H9 (cell line): ENCODE measurements at regions not wholly inside any gene's neighbourhood (a gene's known extent, or its start where the extent isn't known, plus 50 kb on each side); places are given as distances from the start of the nearest gene placed in this dataset.

Experiments
- DNase-seq: peaks from one replicate; pipeline ENCODE4 v3.0.0-alpha.2; 2017
- H2AFZ ChIP-seq: one replicate; pipeline ENCODE4 v1.6.1; 2013; ENCODE audit warnings: mild to moderate bottlenecking, low read length, control low read depth, moderate library complexity
- H2AK5ac ChIP-seq: 2 replicates; pipeline ENCODE4 v1.6.1; 2013; ENCODE audit warnings: low read length, control low read depth, mixed read lengths; ENCODE audit not compliant: insufficient read length
- H2BK120ac ChIP-seq: one replicate; pipeline ENCODE4 v1.6.1; 2013; ENCODE audit warnings: low read depth, mild to moderate bottlenecking, low read length, control low read depth, inconsistent platforms; ENCODE audit not compliant: poor library complexity, severe bottlenecking
- H2BK12ac ChIP-seq: 2 replicates; pipeline ENCODE4 v1.6.1; 2013; ENCODE audit warnings: low read length, control low read depth, mixed read lengths, low read depth; ENCODE audit not compliant: insufficient read length
- H2BK15ac ChIP-seq: 2 replicates; pipeline ENCODE4 v1.6.1; 2013; ENCODE audit warnings: low read depth, low read length, control low read depth
- H2BK20ac ChIP-seq: one replicate; pipeline ENCODE4 v1.6.1; 2013; ENCODE audit warnings: low read depth, mild to moderate bottlenecking, low read length, control low read depth, inconsistent platforms; ENCODE audit not compliant: poor library complexity, severe bottlenecking
- H2BK5ac ChIP-seq: 2 replicates; pipeline ENCODE4 v1.6.1; 2013; ENCODE audit warnings: low read length, control low read depth, mixed read lengths; ENCODE audit not compliant: insufficient read length
- H3K14ac ChIP-seq: 2 replicates; pipeline ENCODE4 v1.6.1; 2013; ENCODE audit warnings: low read length, control low read depth; ENCODE audit not compliant: insufficient read depth
- H3K18ac ChIP-seq: 2 replicates; pipeline ENCODE4 v1.6.1; 2013; ENCODE audit warnings: low read depth, mild to moderate bottlenecking, mixed read lengths, low read length, control low read depth; ENCODE audit not compliant: insufficient read length
- H3K23ac ChIP-seq: 2 replicates; pipeline ENCODE4 v1.6.1; 2013; ENCODE audit warnings: low read length, control low read depth, mixed read lengths, low read depth; ENCODE audit not compliant: insufficient read length
- H3K23me2 ChIP-seq: 2 replicates; pipeline ENCODE4 v1.6.1; 2013; ENCODE audit warnings: low read depth, mild to moderate bottlenecking, mixed read lengths, low read length, control low read depth; ENCODE audit not compliant: insufficient read length, poor library complexity, severe bottlenecking
- H3K27ac ChIP-seq: 2 replicates; pipeline ENCODE4 v1.5.1; 2013; ENCODE audit warnings: low read length, control low read depth, mixed read lengths, low read depth; ENCODE audit not compliant: insufficient read length
- H3K27me3 ChIP-seq: 2 replicates; pipeline ENCODE4 v1.6.1; 2013; ENCODE audit warnings: low read length, control low read depth, inconsistent platforms; ENCODE audit not compliant: insufficient read depth
- H3K4ac ChIP-seq: 2 replicates; pipeline ENCODE4 v1.6.1; 2013; ENCODE audit warnings: low read depth, mild to moderate bottlenecking, control low read depth, inconsistent platforms, low read length, moderate library complexity
- H3K4me1 ChIP-seq: 2 replicates; pipeline ENCODE4 v1.6.1; 2013; ENCODE audit warnings: low read length, control low read depth, inconsistent platforms; ENCODE audit not compliant: insufficient read depth
- H3K4me2 ChIP-seq: 2 replicates; pipeline ENCODE4 v1.6.1; 2013; ENCODE audit warnings: low read length, control low read depth, mixed read lengths; ENCODE audit not compliant: insufficient read length, insufficient read depth
- H3K56ac ChIP-seq: 2 replicates; pipeline ENCODE4 v1.6.1; 2013; ENCODE audit warnings: low read depth, mild to moderate bottlenecking, mixed read lengths, low read length, control low read depth; ENCODE audit not compliant: insufficient read length
- H3K79me1 ChIP-seq: 2 replicates; pipeline ENCODE4 v1.6.1; 2013; ENCODE audit warnings: low read depth, mild to moderate bottlenecking, moderate library complexity, low read length, control low read depth, inconsistent platforms; ENCODE audit not compliant: insufficient read depth, poor library complexity, severe bottlenecking
- H3K79me2 ChIP-seq: 2 replicates; pipeline ENCODE4 v1.6.1; 2013; ENCODE audit warnings: low read length, control low read depth, inconsistent platforms; ENCODE audit not compliant: insufficient read depth
- H3K9ac ChIP-seq: 2 replicates; pipeline ENCODE4 v1.6.1; 2013; ENCODE audit warnings: low read length, control low read depth, mixed read lengths; ENCODE audit not compliant: insufficient read length; ENCODE audit errors: extremely low read depth
- H3K9me3 ChIP-seq: one replicate; pipeline ENCODE4 v1.6.1; 2013; ENCODE audit warnings: low read depth, low read length, inconsistent platforms; ENCODE audit not compliant: control insufficient read depth
- H3T11ph ChIP-seq: one replicate; pipeline ENCODE4 v1.6.1; 2013; ENCODE audit warnings: mild to moderate bottlenecking, low read length, control low read depth, inconsistent platforms
- H4K20me1 ChIP-seq: one replicate; pipeline ENCODE4 v1.6.1; 2013; ENCODE audit not compliant: control insufficient read depth, insufficient read length, insufficient read depth
- H4K5ac ChIP-seq: 2 replicates; pipeline ENCODE4 v1.6.1; 2013; ENCODE audit warnings: low read depth, mild to moderate bottlenecking, mixed read lengths, low read length, control low read depth; ENCODE audit not compliant: insufficient read length
- H4K8ac ChIP-seq: replicated peaks from 2 replicates; pipeline ENCODE4 v1.6.1; 2013; ENCODE audit warnings: low read length, control low read depth, mixed read lengths, low read depth; ENCODE audit not compliant: insufficient read length
- H4K91ac ChIP-seq: 2 replicates; pipeline ENCODE4 v1.6.1; 2013; ENCODE audit warnings: low read depth, mild to moderate bottlenecking, moderate library complexity, mixed read lengths, low read length, control low read depth; ENCODE audit not compliant: insufficient read length
- H3K27ac Mint-ChIP-seq, 3 experiments: 2 replicates in 2 of 3; 3 replicates in 1 of 3; pipeline ENCODE4 v1.8.0; 2020 to 2021; ENCODE audit warnings: mixed read lengths in 3 of 3, mild to moderate bottlenecking in 1 of 3, moderate library complexity in 1 of 3
- H3K27me3 Mint-ChIP-seq: 2 replicates; pipeline ENCODE4 v1.8.0; 2021; ENCODE audit warnings: low read depth, mild to moderate bottlenecking, moderate library complexity, mixed read lengths
- H3K36me3 Mint-ChIP-seq, 3 experiments: 2 replicates in 2 of 3; 3 replicates in 1 of 3; pipeline ENCODE4 v1.8.0; 2020 to 2021; ENCODE audit warnings: low read depth in 3 of 3, mixed read lengths in 3 of 3; ENCODE audit not compliant: insufficient read depth in 1 of 3
- H3K4me1 Mint-ChIP-seq, 2 experiments: 2 replicates each; pipeline ENCODE4 v1.8.0; 2020; ENCODE audit warnings: mixed read lengths in 2 of 2
- H3K4me3 Mint-ChIP-seq, 2 experiments: 2 replicates in 1 of 2; 3 replicates in 1 of 2; pipeline ENCODE4 v1.8.0; 2020 to 2021; ENCODE audit warnings: mild to moderate bottlenecking in 2 of 2, mixed read lengths in 2 of 2, moderate library complexity in 1 of 2
- H3K9me3 Mint-ChIP-seq, 2 experiments: 2 replicates in 1 of 2; 3 replicates in 1 of 2; pipeline ENCODE4 v1.8.0; 2020; ENCODE audit warnings: mild to moderate bottlenecking in 2 of 2, mixed read lengths in 2 of 2, moderate library complexity in 1 of 2
- CTCF ChIP-seq: fragments of 200-600 bp; sonication (generic); conservative IDR thresholded peaks from 3 replicates; pipeline ENCODE4 v1.8.0; 2021; ENCODE audit warnings: antibody characterized with exemption, mild to moderate bottlenecking
- whole genome bisulfite sequencing: extraction: QIAGEN DNeasy Blood & Tissue Kit; methylation state at CpG from one replicate; pipeline ENCODE4 v1.1.7; 2013; ENCODE audit warnings: missing lambda C conversion rate, low lambda C conversion rate, mixed read lengths; ENCODE audit not compliant: insufficient read length; ENCODE audit errors: extremely low coverage; 5-methylcytosine and 5-hydroxymethylcytosine counted together

GRCh38 chr10:8289186-8289924 lies 234.9 kb downstream of the GATA3 start:
- no peaks in the 10 kb centered on the region for H3K79me2 ChIP-seq
- H3T11ph ChIP-seq: no peak overlapping the region
- no peaks in the 10 kb centered on the region; a peak in 1 of 5 replicates for H3K9me3 Mint-ChIP-seq
- no peak overlapping the region for H2BK5ac ChIP-seq
- H3K56ac ChIP-seq: no peak overlapping the region
- H2BK12ac ChIP-seq: no peak overlapping the region
- no peak overlapping the region for H3K23ac ChIP-seq
- H3K27ac ChIP-seq: no peak overlapping the region
- no peak for TF ChIP-seq CTCF
- no peak overlapping the region for H3K4me2 ChIP-seq
- H3K23me2 ChIP-seq: no peaks in the 10 kb centered on the region
- no peaks in the 10 kb centered on the region for H3K79me1 ChIP-seq
- no peak overlapping the region for H3K14ac ChIP-seq
- H3K4ac ChIP-seq: no peak overlapping the region
- WGBS: no CpG with 5 or more reads among the region's 4 CpGs
- H3K4me3 Mint-ChIP-seq: no peak overlapping the region
- H3K36me3 Mint-ChIP-seq: no peaks in the 10 kb centered on the region
- no peak overlapping the region for H4K5ac ChIP-seq
- no peaks in the 10 kb centered on the region for H4K20me1 ChIP-seq
- H3K4me1 ChIP-seq: peaks cover 2% of the 10 kb centered on the region; the same call in 1 of the 2 replicates
- no peak for DNase-seq
- no peak overlapping the region for H4K8ac ChIP-seq
- H3K27ac Mint-ChIP-seq: peak overlapping the region in 1 of 3 experiments; percentile 86; a peak in 2 of 7 replicates
- H3K9ac ChIP-seq: no peak overlapping the region
- no peaks in the 10 kb centered on the region for H3K27me3 ChIP-seq
- H2AK5ac ChIP-seq: no peak overlapping the region
- peaks cover 24 to 36% of the 10 kb centered on the region in 2 experiments for H3K4me1 Mint-ChIP-seq
- no peaks in the 10 kb centered on the region for H3K9me3 ChIP-seq
- H2BK20ac ChIP-seq: no peak overlapping the region
- H2AFZ ChIP-seq: no peak overlapping the region
- H2BK15ac ChIP-seq: no peak overlapping the region
- no peak overlapping the region for H4K91ac ChIP-seq
- H3K27me3 Mint-ChIP-seq: peaks cover 4% of the 10 kb centered on the region; the same call in 1 of the 2 replicates
- H2BK120ac ChIP-seq: no peak overlapping the region
- no peak overlapping the region for H3K18ac ChIP-seq
